NCI-H526 treated with DMSO at 0.1 percent for 48 hours (cell line): ENCODE measurements at regions not wholly inside any gene's neighbourhood (a gene's known extent, or its start where the extent isn't known, plus 50 kb on each side); places are given as distances from the start of the nearest gene placed in this dataset.
"Not testable (repeated sequence)": the region's sequence is repeated elsewhere in the genome, so short reads cannot be mapped to it uniquely, and the experiment has no call there.

Experiments
- DNase-seq: peaks from one replicate; lab custom pipeline; 2025; lab: John Stamatoyannopoulos, UW

DNA sequence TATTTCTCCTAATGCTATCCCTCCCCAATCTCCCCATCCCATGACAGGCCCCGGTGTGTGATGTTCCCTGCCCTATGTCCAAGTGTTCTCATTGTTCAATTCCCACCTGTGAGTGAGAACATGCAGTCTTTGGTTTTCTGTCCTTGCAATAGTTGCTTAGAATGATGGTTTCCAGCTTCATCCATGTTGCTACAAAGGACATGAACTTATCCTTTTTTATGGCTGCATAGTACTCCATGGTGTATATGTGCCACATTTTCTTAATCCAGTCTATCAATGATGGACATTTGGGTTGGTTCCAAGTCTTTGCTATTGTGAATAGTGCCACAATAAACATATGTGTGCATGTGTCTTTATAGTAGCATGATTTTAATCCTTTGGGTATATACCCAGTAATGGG, 51.3 kb upstream of the RIOK2 start:
- not testable (repeated sequence) for DNase-seq

DNA sequence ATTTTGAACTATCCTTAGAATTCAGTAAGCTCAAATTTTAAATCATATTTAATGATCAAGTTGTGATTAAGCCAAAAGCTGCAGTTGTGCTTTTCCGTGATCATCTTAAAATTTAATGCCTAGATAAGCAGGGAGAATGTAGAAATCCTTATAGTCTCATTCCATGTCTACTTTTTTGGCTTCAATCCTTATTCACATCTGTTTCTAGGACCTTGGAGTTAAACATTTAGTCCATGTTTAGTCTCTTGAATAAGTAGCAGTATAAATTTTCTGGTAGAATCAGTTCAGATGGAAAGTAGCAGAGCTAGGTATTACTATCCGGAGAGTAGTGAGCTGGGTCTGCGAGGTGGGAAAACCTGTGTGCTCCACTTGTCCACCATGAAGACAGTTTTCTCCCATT, 59.3 kb upstream of the RIOK2 start:
- no peak for DNase-seq

DNA sequence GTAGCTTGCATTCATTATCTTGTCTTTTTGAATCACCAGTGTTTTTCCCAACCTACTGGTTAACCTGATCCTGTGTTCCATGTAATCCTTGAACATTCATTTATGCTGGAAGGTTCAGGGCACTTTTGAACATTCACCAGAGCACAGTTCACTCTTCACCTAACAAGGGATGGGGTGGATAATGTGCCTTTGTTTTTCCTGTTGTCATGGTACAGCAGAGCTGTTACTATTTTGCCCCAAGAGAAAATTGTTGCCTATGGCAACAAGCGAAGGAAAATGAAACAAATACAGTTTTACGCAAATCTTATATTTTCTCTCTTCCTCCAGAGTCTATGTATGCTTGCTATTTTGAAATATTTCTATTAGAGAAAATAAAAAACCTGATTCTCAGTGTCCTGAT, 60.3 kb upstream of the RIOK2 start:
- DNase-seq: no peak

DNA sequence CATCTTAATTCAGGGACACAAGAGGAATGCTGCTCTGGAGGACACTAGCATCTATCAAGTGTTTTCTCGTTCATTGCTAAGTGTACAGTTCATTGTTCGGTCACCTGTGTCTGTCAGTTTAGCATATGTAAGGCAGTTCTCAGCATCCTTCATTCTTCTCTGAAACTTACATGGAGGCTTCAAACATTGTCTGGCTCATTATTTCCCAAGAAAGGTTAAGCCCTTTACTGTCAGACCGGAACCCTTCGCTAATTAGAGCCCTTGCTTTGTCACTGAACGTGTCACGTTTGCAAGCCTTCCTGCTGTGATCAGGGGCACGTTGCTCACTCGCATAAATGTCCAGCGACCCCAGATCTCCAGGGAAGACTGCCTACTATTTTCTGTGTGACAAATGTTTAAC, 62.3 kb upstream of the RIOK2 start:
- no peak for DNase-seq

DNA sequence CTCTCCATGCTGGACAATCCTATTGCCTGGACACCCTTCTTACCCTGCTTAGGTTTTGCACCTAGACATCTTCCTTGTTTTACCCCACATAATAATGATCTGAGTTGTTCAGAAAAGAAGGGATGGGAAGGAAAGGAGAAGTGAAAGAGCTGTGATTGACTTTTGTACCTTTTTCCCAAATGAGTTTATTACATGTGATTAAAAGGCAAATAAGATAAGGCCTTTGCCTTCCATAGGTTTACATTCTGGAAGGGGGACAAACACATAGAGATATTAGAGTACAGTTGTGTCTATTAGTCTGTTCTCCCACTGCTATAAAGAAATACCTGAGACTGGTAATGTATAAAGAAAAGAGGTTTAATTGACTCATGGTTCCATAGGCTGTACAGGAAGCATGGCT, 67.1 kb upstream of the RIOK2 start:
- DNase-seq: no peak

DNA sequence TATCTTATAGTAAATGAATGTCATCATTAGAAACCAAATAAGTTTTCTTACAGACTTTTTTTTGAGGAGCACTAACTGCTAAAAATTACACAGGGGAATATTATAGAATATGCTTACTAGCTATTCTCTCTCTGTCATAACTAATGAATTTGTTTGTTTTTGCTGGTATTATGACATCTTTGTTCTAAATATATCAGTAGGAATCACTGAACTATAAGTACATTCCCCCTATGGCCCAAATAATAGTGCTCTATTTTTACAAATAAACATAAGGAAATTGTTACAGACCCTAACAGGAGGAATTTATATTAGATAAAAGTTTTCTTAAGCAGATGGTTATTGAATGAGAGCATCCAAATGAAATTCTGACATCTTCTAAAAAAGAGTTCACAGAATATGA, 83.0 kb upstream of the RIOK2 start:
- no peak for DNase-seq

DNA sequence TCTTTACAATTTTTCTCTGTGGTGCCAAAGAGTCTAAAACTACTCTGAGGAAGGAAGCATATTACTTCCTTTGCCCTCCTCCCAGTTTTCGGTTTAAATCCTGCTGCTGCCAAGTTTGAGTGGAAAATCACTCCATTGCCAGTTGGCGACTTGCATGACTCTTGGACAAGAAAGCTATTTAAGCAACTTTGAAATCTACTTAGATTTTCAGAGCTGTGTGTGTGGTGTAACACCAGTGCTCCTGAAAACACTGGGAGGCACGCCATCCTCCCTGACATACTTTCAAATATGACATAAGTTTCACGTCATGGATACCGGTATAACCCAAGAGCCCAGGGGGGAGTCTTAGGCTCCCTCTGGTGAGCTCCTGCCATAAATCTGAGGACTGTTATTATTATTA, 83.5 kb upstream of the RIOK2 start:
- DNase-seq: no peak

DNA sequence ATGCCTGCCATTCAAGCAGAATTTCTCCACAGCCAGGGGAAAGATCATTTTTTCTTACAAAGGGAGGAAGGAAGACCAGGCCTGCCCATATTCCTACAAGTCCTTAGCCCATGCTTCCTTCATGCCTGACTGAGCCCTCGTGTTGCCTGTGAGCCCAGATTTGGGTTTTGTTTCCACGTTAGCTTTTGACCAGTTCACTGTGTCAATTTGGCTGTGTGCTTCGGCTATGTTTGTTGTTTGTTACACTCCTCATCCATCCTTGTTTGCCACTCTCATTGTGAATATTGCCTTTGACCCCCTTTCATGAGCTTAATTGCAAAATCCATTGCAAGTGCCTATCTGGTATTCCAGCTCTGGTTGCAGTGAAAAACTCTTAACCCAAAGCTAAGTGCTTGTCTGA, 84.7 kb upstream of the RIOK2 start:
- DNase-seq: no peak

DNA sequence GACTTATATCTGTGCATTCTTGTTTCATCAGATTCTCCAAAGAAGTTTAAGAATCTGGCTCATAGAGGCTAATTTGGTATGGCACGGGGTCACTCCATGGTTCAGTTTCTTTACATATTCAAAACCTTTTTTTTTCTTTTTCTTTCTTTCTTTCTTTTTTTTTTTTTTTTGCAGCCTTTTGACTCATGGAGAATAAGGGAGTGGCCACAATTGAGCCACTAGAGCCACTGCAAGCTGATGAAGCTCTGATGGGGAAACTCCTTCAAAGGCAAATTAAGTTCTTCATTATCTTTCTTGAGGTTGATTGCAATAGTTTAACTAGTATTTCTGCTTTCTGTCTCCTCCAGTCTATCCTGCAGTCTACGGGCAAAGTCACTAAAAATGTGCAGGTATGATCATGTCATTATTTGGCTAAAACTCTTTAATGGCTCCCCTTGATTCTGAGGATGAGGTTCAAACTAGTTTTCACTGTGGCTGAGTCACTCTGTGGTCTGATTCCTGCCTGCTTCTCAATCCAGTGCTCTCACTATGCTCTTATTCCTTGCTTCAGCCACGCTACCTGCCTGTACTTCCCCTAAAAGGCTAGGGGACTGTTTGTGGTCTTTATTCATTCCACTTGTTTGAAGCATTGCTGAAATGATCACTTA, 93.5 kb upstream of the RIOK2 start:
- DNase-seq: no peak

DNA sequence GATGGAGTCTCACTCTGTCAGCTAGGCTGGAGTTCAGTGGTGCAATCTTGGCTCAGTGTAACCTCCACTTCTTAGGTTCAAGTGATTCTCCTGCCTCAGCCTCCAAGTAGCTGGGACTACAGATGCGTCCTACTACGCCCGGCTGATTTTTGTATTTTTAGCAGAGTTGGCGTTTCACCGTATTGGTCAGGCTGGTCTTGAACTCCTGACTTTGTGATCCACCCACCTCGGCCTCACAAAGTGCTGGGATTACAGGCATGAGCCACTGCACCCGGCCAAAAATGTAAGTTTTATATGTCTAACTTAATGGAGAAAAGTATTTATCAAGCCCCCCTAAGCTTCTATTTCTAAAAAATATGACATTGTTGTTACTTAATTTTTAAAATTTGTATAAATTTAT, 98.2 kb upstream of the RIOK2 start:
- no peak for DNase-seq

DNA sequence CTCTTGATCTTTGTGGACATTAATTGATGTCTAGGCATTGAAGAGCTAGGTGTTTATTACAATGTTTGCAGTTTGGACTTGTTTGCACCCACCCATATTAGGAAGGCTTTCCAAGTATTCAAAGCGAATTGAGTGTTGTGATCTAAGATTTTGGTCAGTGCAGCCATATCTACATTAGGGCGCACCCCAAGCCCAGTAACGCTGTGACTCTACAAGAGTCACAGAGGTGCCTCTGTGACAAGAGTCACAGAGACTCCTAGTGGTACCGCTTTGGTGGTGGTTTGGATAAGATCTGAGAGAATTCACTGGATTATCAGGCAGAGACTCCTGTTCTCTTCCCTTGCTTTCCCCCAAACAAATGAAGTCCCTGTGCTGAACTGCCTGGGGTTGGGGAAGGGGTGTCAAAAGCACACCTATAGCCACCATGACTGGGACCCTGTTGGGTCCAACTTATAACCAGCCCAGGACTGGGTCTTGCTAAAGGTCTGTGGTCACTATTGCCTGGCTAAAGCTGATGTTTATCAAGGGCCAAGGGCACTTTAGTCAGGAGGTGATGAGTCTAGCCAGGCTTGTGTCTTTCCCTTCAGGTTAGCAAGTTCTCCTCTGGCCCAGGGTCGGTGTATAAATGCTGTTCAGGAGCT, 114.1 kb upstream of the RIOK2 start:
- DNase-seq: no peak

DNA sequence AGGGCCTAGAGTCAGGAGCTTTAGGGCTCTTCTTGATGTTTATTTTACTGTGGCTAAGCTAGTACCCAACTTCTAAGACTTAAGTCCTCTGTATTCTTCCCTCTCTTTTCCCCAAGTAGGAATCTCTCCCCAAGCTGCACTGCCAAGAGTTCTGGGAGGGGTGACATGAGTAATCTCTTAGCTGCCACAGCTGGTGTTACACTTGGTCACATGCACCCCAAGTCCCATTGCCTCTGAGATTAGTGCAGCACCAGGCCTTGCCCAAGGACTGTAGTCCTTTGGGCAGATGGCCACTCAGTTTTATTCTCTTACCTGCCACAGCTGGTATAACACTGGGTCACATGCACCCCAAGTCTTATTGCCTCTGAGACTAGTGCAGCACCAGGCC, 114.7 kb upstream of the RIOK2 start:
- DNase-seq: no peak

DNA sequence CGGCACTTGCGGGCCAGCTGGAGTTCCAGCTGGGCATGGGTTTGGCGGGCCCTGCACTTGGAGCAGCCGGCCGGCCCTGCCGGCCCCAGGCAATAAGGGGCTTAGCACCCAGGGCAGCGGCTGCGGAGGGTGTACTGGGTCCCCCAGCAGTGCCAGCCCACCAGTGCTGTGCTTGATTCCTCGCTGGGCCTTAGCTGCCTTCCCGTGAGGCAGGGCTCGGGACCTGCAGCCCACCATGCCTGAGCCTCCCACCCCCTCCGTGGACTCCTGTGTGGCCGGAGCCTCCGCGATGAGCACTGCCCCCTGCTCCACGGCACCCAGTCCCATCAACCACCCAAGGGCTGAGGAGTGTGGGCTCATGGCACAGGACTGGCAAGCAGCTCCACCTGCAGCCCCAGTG, 118.1 kb upstream of the RIOK2 start:
- not testable (repeated sequence) for DNase-seq

DNA sequence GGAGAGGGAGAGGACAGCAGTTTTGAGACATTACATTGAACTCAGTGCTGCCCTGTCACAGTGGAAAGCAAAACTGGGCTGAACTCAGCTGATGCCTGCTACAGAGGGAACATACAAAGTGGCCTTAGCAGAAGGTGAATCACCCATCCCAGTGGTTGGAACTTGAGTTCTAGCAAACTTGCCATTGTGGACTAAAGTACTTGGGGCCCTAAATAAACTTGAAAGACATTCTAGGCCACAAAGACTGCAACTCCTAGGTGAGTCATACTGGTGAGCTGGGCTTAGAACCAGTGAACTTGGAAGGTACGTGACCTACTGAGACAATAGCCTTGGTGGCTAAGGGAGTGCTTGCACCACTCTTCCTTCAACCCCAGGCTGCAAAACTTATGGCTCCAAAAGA, 155.7 kb upstream of the RIOK2 start:
- DNase-seq: no peak

DNA sequence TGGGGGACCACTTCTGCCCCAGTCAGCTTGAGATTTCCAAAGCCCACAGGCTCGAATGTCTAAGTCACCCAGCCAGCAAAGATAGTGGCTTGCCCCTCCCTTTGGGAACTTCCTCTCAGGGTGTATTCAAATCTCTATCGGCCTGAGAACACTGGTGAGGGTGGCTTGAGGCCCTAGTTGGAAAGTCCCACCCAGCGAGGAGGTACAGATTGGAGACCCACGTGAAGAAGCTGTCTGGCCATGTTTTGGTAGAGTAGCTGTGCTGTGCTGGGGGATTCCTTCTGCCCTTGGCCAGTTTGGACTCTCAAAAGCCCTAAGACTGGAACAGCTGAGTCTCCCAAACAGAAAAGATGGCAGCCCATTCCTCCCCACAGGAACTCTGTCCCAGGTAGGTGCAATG, 172.7 kb upstream of the RIOK2 start:
- DNase-seq: no peak

DNA sequence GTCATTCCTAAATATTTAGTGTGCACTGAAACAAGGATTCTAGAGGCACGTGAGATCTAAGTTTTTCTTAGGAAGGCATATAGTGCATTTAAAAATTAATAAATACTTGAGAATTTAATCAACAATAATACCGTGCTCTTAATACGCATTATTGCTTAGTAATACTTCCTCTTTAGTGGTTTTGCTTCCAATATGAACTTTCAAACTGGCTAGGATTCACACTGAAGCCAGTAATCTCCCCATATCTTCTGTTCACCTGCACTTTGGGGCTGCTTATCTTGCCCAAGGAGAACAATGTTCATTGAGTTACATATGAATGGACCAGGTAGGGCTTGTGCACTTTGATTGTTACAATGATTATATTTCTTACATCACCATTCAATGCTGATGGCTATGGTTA, 180.5 kb upstream of the RIOK2 start:
- no peak for DNase-seq

DNA sequence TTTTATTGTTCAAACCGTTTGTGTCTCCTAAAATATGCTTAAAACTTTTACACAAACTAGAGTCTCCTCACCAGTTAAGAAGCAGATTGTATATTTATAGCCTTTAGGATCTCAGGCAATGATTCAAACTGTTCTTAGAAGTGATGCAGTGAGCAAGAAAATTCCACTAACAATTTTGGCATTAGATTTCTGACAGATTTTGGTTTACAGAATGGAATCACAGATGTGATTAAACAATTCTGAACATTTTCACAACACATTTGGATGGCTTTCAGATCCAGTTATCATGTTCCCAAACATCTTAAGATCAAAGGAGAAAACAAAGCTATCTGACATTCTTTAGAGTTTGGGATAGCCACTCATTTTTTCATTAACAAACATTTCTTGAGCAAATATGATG, 181.7 kb upstream of the RIOK2 start:
- no peak for DNase-seq

DNA sequence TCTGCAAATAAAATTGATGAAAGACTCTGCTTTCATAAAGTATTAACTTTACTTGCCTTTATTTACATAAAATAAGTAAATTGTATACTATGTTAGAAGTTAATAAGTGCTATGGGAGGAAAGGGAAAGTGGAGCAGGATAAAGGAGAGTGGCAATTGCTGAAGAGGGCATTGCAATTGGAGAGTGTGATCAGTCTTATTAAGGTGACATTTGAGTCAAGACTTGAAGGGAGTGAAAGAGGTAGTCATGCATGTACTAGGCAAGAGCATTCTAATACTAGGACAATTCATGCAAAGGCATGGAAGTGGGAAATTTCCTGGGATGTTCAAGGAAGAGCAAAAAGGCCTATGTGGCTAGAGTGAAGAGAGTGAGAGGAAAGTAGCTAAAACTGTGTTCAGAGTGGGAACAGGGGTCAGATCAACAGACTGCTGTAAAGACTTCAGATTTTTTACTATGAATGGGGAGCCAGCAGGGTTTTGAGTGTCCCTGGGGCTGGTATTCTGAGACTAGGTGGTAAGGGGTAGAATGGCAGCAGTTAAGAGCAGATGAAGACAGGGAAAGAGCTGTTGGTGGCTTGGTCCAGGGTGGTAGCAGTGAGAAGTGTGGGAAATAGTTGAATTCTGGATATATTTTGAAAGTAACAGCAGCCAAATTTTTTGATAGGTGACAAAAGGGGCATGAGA, 182.3 kb upstream of the RIOK2 start:
- no peak for DNase-seq

DNA sequence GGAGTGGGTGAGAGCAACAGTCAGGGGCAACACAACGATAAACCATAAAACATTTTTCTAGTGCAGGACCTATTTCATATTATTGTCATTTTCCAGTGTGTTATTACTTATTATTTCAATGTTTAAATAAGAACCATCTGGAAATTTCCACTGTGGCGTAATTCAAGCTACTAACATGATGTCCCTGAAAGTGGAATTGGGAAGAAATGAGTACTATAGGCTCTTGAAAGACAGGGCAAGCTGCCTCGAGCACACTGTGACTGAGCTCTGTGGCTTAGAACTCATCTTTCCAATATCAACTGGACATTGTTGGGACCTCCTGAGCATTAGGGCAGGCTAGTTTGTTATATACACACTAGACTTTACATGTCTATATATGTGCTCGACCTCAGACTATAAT, 182.9 kb upstream of the RIOK2 start:
- DNase-seq: no peak

DNA sequence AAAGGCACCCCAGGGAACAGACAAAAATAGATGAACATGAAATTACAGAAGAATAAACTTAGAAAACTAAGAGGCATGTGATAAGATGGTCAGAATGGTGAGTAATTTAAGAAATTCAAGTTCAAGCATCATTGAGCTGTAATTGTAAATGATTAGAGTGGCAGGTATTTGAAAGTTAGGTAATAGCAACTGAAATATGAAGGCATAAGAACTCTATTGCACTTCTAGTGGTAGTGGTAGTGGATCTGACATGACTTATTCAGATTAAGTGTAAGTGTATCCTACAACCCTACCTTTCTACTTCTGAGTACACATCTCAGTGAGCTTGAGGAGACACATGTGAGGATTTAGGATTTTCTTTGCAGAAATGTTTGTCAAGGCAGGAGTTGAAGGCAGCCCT, 192.9 kb upstream of the RIOK2 start:
- no peak for DNase-seq

DNA sequence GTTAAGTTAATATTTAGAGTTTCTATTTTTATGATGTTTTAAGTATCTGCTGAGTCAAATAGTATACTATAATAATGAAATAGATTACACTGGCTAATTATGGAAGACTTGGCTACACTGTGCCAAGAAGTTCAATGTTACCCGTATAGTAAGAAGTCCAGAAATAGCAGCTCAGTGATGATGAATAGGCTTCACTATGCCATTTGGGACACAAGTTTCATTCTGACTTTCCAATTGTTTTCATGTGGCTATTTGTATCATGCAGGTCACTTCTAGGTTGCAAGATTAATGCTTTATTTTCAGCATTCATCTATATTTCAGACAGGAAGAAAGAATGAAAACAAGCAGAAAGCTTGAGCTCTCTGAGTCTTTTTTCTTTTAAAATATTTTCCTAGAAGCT, 194.5 kb upstream of the RIOK2 start:
- no peak for DNase-seq

DNA sequence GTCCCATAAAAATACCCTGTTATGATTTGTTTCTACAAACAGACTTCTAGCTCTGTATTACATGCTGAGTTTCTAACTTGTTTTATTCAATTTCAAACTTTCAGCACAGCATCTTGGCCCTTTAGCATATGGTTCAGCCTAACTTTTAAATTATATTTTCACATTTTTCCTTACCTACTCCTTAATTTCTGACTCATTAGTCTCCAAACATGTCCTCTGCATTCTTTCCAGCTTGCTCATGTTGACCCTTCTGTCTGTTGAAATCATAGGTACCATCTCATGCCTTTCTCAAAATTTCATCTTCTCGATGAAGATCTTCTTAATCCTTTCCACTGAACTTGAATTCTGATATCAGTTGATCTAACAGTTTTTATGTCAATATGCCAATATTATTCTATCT, 200.9 kb upstream of the RIOK2 start:
- DNase-seq: no peak

DNA sequence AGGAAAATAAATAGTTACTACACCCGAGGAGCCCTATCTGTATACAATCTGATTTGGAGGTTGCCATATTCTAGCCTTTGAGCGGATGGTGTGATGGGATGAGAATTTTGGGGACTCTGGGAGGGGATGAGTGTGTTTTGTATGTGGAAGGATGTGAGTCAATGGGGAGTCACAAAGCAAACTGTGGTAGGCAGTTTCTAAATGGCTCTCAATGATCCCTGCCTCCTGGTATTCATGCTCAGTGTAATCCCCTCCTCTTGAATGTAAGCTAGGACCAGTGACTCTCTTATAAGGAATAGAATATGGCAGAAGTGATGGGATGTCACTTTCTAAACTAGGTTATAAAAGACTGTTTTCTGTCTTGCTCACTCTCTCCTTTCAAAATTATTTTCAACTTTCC, 205.7 kb upstream of the RIOK2 start:
- DNase-seq: no peak

DNA sequence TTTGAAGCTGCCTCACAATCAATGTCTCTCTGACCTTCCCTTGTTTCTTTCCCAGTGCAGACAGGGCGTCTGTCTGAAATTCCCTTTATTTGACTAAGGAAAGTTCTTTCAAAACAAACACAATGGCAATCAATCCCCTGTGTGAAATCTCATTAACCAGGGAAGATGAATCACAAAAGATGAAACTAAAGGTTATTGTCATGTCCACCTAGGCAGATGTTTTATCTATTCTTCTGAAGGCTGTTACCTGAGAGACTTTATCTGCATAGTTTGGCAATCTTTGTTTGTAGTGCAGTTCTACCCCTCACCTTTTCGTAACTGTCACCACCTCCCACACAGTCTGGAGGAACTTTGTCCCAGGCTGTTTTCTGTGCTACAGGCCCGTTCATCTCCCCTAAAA, 217.5 kb upstream of the RIOK2 start:
- DNase-seq: no peak
